ENCODE measurements at regions not wholly inside any gene's neighbourhood (a gene's known extent, or its start where the extent isn't known, plus 50 kb on each side); places are given as distances from the start of the nearest gene placed in this dataset.
"Not testable (repeated sequence)": the region's sequence is repeated elsewhere in the genome, so short reads cannot be mapped to it uniquely, and the experiment has no call there.

GRCh38 chr7:97928844-97929243 lies 56.6 kb upstream of the ASNS start:
- DNase-seq: not testable (repeated sequence)

- peak in 36 of 58 donors; percentile 1 to 63 (median 21) for DNase-seq
Measured at GRCh38 chr7:97927790-97928748, 55.9 kb upstream of the ASNS start.

Data from anterior cingulate cortex (tissue), 58 donors.